HT1080 (cell line): ENCODE measurements at regions not wholly inside any gene's neighbourhood (a gene's known extent, or its start where the extent isn't known, plus 50 kb on each side); places are given as distances from the start of the nearest gene placed in this dataset.
"Not testable (repeated sequence)": the region's sequence is repeated elsewhere in the genome, so short reads cannot be mapped to it uniquely, and the experiment has no call there.

ENCODE experiments used
- DNase-seq: peaks from one replicate; pipeline ENCODE4 v3.0.0-alpha.2; 2015; ENCODE audit warnings: low read depth

- DNase-seq: no peak
These were observed 58.9 kb downstream of the DHRS2 start for GRCh38 chr14:23694949-23695663.

GRCh38 chr14:23695664-23695999 lies 59.5 kb downstream of the DHRS2 start:
- DNase-seq: no peak

GRCh38 chr14:23696701-23697239 lies 60.6 kb downstream of the DHRS2 start:
- no peak for DNase-seq

- no peak for DNase-seq
These were observed 61.5 kb downstream of the DHRS2 start for GRCh38 chr14:23697680-23698079.

GRCh38 chr14:23702656-23703426 lies 66.7 kb downstream of the DHRS2 start:
- DNase-seq: no peak

GRCh38 chr14:23704890-23705289 lies 68.7 kb downstream of the DHRS2 start:
- no peak for DNase-seq

- DNase-seq: no peak
These were observed 71.3 kb downstream of the DHRS2 start for GRCh38 chr14:23707415-23707814.

- no peak for DNase-seq
These were observed 72.2 kb downstream of the DHRS2 start for GRCh38 chr14:23708343-23708742.

- no peak for DNase-seq
These were observed 73.8 kb downstream of the DHRS2 start for GRCh38 chr14:23709923-23710322.

- no peak for DNase-seq
These were observed 76.1 kb downstream of the DHRS2 start for GRCh38 chr14:23712287-23712686.

- no peak for DNase-seq
These were observed 83.2 kb downstream of the DHRS2 start for GRCh38 chr14:23719225-23719985.

- DNase-seq: no peak
These were observed 86.5 kb downstream of the DHRS2 start for GRCh38 chr14:23722675-23723074.

- DNase-seq: no peak
These were observed 87.7 kb downstream of the DHRS2 start for GRCh38 chr14:23723911-23724310.

- DNase-seq: no peak
These were observed 89.4 kb downstream of the DHRS2 start for GRCh38 chr14:23725528-23725927.

- DNase-seq: peak; percentile 46
These were observed 90.0 kb downstream of the DHRS2 start for GRCh38 chr14:23725980-23726710.

GRCh38 chr14:23727566-23728335 lies 91.6 kb downstream of the DHRS2 start:
- DNase-seq: peak; percentile 47

- DNase-seq: no peak
These were observed 92.6 kb downstream of the DHRS2 start for GRCh38 chr14:23728791-23729190.

GRCh38 chr14:23729720-23730387 lies 93.7 kb downstream of the DHRS2 start:
- DNase-seq: no peak

GRCh38 chr14:23735394-23735793 lies 99.2 kb downstream of the DHRS2 start:
- DNase-seq: no peak

- DNase-seq: not testable (repeated sequence)
These were observed 108.2 kb downstream of the DHRS2 start for GRCh38 chr14:23744368-23744767.
